Vagina (tissue), 2 donors: ENCODE measurements at regions not wholly inside any gene's neighbourhood (a gene's known extent, or its start where the extent isn't known, plus 50 kb on each side); places are given as distances from the start of the nearest gene placed in this dataset.

Experiments used
- CTCF ChIP-seq, 3 experiments: fragments of 450-650 bp in 2 of 3; fragments of 200-600 bp in 1 of 3; sonication (generic) in 1 of 3; IDR thresholded peaks; one replicate each; pipeline ENCODE4 v1.5.1; 2017 to 2019; ENCODE audit warnings: antibody characterized with exemption in 3 of 3, mild to moderate bottlenecking in 2 of 3, moderate library complexity in 2 of 3
- POLR2AphosphoS5 ChIP-seq, 2 donors: sonication (generic); formaldehyde crosslinking; IDR thresholded peaks; one replicate each; pipeline ENCODE4 v1.9.0; 2017; ENCODE audit warnings: antibody characterized with exemption in 2 of 2, mild to moderate bottlenecking in 2 of 2, low read depth in 1 of 2; ENCODE audit not compliant: insufficient read depth in 1 of 2

GRCh38 chr3:64756398-64756986 is 68.7 kb upstream of the ADAMTS9 start:
- TF ChIP-seq CTCF (IDR thresholded peaks at IDR 0.05) (no peak), POLR2AphosphoS5 (IDR thresholded peaks at IDR 0.05; ENCODE audit: insufficient read depth in 1 of 2, low read depth in 1 of 2) (no peak)
